SW 1271 (cell line): ENCODE measurements at regions not wholly inside any gene's neighbourhood (a gene's known extent, or its start where the extent isn't known, plus 50 kb on each side); places are given as distances from the start of the nearest gene placed in this dataset.

Experiments used
- DNase-seq, 2 experiments: peaks; one replicate each; lab custom pipeline; 2025; lab: John Stamatoyannopoulos, UW

DNA sequence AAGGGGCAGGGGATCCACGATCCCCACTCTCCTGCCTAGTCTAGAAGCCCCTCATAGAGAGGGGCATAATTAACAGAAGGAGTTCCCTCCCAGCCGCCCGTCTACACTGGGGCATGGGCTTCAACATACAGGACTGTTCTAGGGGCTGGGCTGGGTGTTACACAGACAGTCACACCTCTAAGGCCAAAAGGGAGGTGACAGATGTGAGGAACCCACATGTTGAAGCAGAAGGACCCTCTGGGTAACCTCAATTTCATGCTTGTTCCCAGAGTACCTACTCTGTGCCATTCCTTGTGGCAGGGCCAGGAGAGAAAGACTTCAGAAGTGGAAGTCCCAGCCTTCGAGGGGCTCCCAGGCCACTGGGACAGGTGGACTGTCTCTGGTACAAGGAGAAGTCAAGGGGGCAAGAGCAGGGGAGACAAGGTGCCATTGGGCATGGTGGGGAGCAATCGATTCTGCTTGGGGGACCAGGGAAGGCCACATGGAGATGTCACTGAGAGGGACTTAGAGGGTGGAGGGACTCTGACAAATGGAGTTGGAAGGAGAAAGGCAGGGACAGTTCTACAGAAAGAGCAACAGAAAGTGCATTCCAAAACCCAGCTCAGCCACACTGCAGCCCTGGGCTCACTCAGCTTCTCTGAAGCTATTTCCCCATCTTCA is 71.3 kb downstream of the CPN2 start:
- no peak for DNase-seq

GRCh38 chr3:194280777-194281176 is 70.4 kb downstream of the CPN2 start:
- no peak for DNase-seq

DNA sequence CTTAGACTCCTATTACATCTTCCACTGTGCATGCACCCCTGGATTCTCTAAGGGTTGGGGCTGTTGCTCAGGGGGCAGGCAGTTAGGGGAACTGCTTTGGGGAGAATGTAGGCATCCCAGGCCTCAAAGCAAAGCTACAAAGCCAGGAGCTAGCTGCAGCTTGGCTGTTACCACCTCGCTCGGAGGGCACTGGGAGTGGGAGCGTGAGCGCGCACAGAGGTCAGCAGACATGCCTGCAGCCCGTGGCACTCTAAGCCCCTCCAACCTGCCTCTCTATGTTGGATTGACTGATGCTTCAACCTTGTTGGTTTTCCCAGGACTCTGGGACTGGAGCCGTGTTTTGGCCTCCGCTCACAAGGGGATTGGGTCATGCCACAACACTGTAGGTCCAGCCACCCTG is 69.8 kb downstream of the CPN2 start:
- no peak for DNase-seq

DNA sequence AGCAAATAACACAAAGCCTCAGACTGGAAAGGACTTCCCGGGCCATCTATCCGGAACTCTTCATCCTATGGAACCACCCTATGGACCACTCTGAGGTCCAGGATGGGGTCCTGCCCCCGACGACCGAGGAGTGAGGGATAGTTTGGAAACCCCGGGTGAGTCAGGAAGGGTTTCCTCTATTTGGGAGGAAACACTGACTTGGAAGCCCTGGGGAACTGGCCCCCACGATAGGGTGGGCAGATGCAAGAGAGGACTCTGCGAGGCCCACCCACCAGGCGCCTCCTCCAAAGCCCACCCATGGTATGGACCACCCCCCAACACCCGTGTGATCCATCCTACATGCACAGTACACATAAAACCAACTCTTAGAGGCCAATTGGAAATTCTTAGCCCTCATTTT is 69.4 kb downstream of the CPN2 start:
- no peak for DNase-seq

- no peak for DNase-seq
Measured at GRCh38 chr3:194282436-194283122, 68.5 kb downstream of the CPN2 start.

DNA sequence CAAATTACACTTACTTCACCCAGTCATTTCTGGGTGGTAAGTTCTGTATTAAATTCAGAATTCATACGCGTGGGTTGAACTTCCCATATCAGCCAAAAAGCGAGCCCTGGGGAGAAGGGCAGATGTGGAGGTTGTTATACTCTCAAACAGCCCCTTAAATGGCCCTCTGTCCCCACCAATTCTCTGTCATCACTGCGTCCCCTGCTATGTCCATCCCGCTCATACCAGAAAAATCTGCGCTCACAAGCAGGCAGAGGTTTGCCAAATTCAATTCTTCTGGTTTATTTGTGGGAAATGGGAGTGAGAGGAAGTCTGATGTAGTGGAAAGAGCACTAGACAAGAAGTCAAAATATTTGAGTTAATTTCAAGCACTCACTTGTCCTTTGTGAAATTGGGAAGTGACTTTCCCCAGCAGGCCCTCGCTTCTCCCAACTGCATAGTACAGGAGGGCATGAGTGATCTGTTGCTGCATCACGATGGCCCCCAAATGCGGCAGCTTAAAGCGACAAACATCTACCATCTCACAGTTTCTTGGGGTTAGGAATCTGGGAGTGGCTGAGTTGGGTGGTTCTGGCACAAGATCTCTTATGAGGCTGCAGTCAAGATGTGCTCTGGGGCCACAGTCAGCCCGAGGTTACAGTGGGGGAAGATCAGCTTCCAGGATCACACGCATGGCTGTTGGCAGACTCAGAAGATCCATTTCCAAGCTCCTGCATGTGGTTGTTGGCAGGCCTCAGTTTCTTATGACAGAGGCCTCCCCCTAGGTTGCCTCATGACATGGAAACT is 67.7 kb downstream of the CPN2 start:
- DNase-seq, result no peak

DNA sequence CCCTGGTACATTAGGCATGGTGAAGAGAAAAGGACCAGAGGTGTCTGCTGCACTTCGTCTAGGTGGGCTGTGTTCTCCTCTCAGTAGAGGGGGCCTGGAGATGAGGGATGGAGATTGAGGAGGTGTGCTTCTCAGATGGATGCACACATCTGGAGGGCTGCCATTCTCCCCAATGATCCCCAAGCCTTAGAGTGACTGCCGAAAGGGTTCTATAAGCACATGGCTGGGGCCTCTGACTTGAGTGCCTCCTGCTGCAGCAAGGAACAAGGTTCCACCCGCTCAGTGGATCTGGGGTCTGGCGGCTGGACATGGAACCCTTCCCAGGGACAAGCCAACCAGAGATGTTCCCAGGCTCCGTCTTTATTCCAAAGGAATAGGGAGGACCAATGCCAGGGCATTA is 66.8 kb downstream of the CPN2 start:
- DNase-seq, result no peak

- DNase-seq, result no peak
Measured at GRCh38 chr3:194285024-194285849, 65.9 kb downstream of the CPN2 start.

GRCh38 chr3:194285850-194286197 is 65.3 kb downstream of the CPN2 start:
- no peak for DNase-seq

- no peak for DNase-seq
Measured at GRCh38 chr3:194286375-194287146, 64.6 kb downstream of the CPN2 start.

DNA sequence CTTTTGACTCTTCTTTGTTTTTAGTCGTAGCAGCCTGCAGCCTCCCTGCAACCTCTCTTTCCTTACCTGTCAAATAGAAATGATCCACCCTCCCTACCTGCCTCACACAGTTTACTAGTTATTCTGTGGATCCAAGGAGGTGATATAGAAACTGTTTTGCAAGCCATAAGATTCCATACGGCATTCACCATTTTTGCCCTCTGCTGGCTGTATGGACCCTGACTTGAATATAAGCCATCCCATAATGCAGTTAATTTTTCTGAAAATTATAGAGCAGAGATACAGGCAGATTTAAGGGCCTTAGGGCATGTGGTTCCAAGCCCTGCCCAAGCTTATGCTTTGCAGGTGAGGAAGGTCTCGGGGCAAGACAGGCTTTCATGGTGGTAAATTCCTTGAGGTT is 63.8 kb downstream of the CPN2 start:
- DNase-seq, result no peak

DNA sequence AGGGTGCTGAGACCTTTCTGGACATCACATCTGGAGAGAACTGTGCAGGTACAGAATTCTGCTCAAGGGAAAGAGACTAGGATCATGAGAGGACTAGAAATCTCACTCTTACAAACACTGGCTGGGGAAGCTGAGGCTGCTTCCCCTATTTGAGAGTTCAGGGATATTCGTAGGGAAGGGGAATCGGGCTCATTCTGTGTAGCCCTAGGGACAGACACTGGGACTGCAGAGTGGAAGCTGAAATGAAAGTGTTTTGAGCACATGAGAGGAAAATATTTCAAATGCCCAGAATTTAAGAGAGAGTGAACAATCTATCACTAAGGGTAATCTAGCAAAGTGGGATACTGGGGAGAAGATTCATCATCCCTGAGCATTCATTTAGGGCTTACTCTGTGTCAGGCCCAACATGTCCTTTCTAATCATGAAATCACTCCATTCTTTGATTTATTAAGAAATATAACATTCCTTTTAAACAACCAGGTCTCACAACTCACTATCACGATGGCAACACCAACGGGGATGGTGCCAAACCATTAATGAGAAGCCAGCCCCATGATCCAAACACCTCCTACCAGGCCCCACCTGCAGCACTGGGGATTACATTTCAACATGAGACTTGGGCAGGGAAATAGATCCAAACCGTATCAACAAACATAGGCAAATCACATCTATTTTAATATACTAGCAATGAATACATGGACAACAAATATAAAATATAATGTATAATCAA is 63.0 kb downstream of the CPN2 start:
- no peak for DNase-seq
